BE2C (cell line): ENCODE measurements at regions not wholly inside any gene's neighbourhood (a gene's known extent, or its start where the extent isn't known, plus 50 kb on each side); places are given as distances from the start of the nearest gene placed in this dataset.
"Not testable (repeated sequence)": the region's sequence is repeated elsewhere in the genome, so short reads cannot be mapped to it uniquely, and the experiment has no call there.

Experiments used
- DNase-seq: peaks from one replicate; pipeline ENCODE4 v3.0.0-alpha.2; 2020
- H3K27me3 ChIP-seq: fragments of 250-450 bp; sonication (Bioruptor Pico); 2 replicates; pipeline ENCODE4 v1.5.1; 2020; ENCODE audit warnings: mild to moderate bottlenecking
- H3K36me3 ChIP-seq: fragments of 250-450 bp; sonication (Bioruptor Pico); 2 replicates; pipeline ENCODE4 v1.5.1; 2020; ENCODE audit warnings: mild to moderate bottlenecking
- H3K4me1 ChIP-seq: fragments of 250-450 bp; sonication (Bioruptor Pico); 2 replicates; pipeline ENCODE4 v1.5.1; 2020
- H3K4me3 ChIP-seq: 2 replicates; pipeline ENCODE4 v1.5.1; 2011; ENCODE audit warnings: low read depth, low read length
- H3K9me3 ChIP-seq: fragments of 250-450 bp; sonication (Bioruptor Pico); 2 replicates; pipeline ENCODE4 v1.5.1; 2020
- CTCF ChIP-seq: IDR thresholded peaks from 2 replicates; pipeline ENCODE4 v1.5.1; 2012; ENCODE audit warnings: mild to moderate bottlenecking, low read depth, low read length

GRCh38 chr5:1649554-1649953 lies 125.8 kb upstream of the LPCAT1 start:
- no peak overlapping the region for H3K4me3 ChIP-seq
- no peak for DNase-seq
- H3K4me1 ChIP-seq, result no peaks in the 10 kb centered on the region
- TF ChIP-seq CTCF, result no peak
- H3K36me3 ChIP-seq, result no peaks in the 10 kb centered on the region
- H3K9me3 ChIP-seq, result no peaks in the 10 kb centered on the region
- H3K27me3 ChIP-seq, result peaks cover 18% of the 10 kb centered on the region

GRCh38 chr5:1648806-1649205 lies 125.0 kb upstream of the LPCAT1 start:
- TF ChIP-seq CTCF, result no peak
- DNase-seq, result no peak
- no peaks in the 10 kb centered on the region for H3K4me1 ChIP-seq
- H3K27me3 ChIP-seq, result peaks cover 17% of the 10 kb centered on the region
- H3K9me3 ChIP-seq, result no peaks in the 10 kb centered on the region
- no peaks in the 10 kb centered on the region for H3K36me3 ChIP-seq
- H3K4me3 ChIP-seq, result no peak overlapping the region

- Histone ChIP-seq H3K9me3 (no peaks in the 10 kb centered on the region), H3K27me3 (peaks cover 24% of the 10 kb centered on the region), H3K4me3 (no peak overlapping the region), H3K4me1 (no peaks in the 10 kb centered on the region), H3K36me3 (no peaks in the 10 kb centered on the region)
- no peak for TF ChIP-seq CTCF
- DNase-seq, result no peak
These were observed 123.8 kb upstream of the LPCAT1 start for GRCh38 chr5:1647580-1647979.

- TF ChIP-seq CTCF, result peak; percentile 79
- H3K9me3 ChIP-seq, result no peaks in the 10 kb centered on the region
- no peaks in the 10 kb centered on the region for H3K4me1 ChIP-seq
- H3K36me3 ChIP-seq, result no peaks in the 10 kb centered on the region
- peaks cover 28% of the 10 kb centered on the region for H3K27me3 ChIP-seq
- peak; percentile 83 for DNase-seq
- peak overlapping the region; percentile 35 for H3K4me3 ChIP-seq
These were observed 121.2 kb upstream of the LPCAT1 start for GRCh38 chr5:1644810-1645571.

GRCh38 chr5:1644393-1644809 lies 120.6 kb upstream of the LPCAT1 start:
- H3K9me3 ChIP-seq, H3K36me3 ChIP-seq, H3K4me3 ChIP-seq, H3K4me1 ChIP-seq, DNase-seq: not testable (repeated sequence)
- H3K27me3 ChIP-seq, result peaks cover 28% of the 10 kb centered on the region

GRCh38 chr5:1643651-1644392 lies 120.1 kb upstream of the LPCAT1 start:
- DNase-seq, result no peak
- Histone ChIP-seq H3K27me3 (peaks cover 28% of the 10 kb centered on the region), H3K36me3 (no peaks in the 10 kb centered on the region), H3K4me1 (no peaks in the 10 kb centered on the region), H3K9me3 (no peaks in the 10 kb centered on the region), H3K4me3 (no peak overlapping the region)
- TF ChIP-seq CTCF, result no peak
